ENCODE measurements at regions not wholly inside any gene's neighbourhood (a gene's known extent, or its start where the extent isn't known, plus 50 kb on each side); places are given as distances from the start of the nearest gene placed in this dataset.

DNA sequence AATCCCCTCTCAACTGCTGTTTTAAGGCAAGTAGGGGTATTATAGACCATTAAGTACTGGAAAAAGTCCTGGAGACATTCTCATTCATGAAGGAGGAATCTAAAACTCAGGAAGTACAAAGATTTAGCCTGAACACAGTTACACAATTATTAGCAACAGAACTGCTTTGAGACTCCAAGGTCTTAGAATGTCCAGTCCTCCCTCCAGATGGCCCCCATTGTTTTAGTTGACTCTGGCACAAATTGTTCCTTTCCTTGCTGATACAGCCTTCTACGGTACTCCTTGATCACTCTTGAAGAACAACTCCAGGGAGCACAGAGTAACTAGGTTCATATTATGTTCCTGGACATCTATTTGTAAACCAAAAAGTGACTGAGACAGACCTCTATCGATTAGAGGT lies 210.1 kb upstream of the RND3 start:
- TF ChIP-seq POLR2AphosphoS5 (IDR thresholded peaks at IDR 0.05; ENCODE audit: borderline replicate concordance, low read depth, low read length) (no peak), EZH2 (IDR thresholded peaks at IDR 0.05) (no peak)
